Caco-2 (cell line): ENCODE measurements at regions not wholly inside any gene's neighbourhood (a gene's known extent, or its start where the extent isn't known, plus 50 kb on each side); places are given as distances from the start of the nearest gene placed in this dataset.

Experiments used
- BruUV-seq: library from RNA; stranded (reverse); fragments of 400-500 nt; replicated peaks from 2 replicates; lab custom pipeline; 2021; lab: Mats Ljungman, UMichigan
- CTCF ChIA-PET: fragments of 300-600 bp; sonication (Branson Sonifier 250); formaldehyde crosslinking; loops from one replicate; lab custom pipeline; 2022; ENCODE audit warnings: antibody characterized with exemption; lab: Charles Lee
- POLR2A ChIA-PET: fragments of 300-600 bp; sonication (Branson Sonifier 250); formaldehyde crosslinking; loops from one replicate; lab custom pipeline; 2022; ENCODE audit warnings: antibody characterized with exemption; lab: Charles Lee
- DNase-seq, 2 experiments: peaks; one replicate each; pipeline versions ENCODE4 v3.0.0 to v3.0.0-alpha.2; 2020 to 2022
- H3K27me3 ChIP-seq: replicated peaks from 2 replicates; pipeline ENCODE4 v1.6.0; 2011; ENCODE audit warnings: low read length; ENCODE audit not compliant: control insufficient read depth, insufficient read depth
- H3K36me3 ChIP-seq: 2 replicates; pipeline ENCODE4 v1.5.1; 2011; ENCODE audit warnings: low read length; ENCODE audit not compliant: control insufficient read depth, insufficient read depth
- H3K4me1 ChIP-seq: fragments of 250-450 bp; sonication (Bioruptor Pico); 2 replicates; pipeline ENCODE4 v1.5.1; 2020; ENCODE audit warnings: mild to moderate bottlenecking
- H3K4me3 ChIP-seq: 2 replicates; pipeline ENCODE4 v1.5.1; 2011; ENCODE audit warnings: low read depth, mild to moderate bottlenecking, control low read depth, low read length
- H3K9me3 ChIP-seq: fragments of 250-450 bp; sonication (Bioruptor Pico); 2 replicates; pipeline ENCODE4 v1.5.1; 2020; ENCODE audit warnings: mild to moderate bottlenecking, moderate library complexity
- H3K27ac Mint-ChIP-seq: one replicate; pipeline ENCODE4 v1.8.0; 2022; ENCODE audit warnings: mixed read lengths; ENCODE audit not compliant: unreplicated experiment
- H3K27me3 Mint-ChIP-seq: one replicate; pipeline ENCODE4 v1.8.0; 2022; ENCODE audit warnings: mixed read lengths; ENCODE audit not compliant: insufficient read depth, unreplicated experiment
- H3K36me3 Mint-ChIP-seq: one replicate; pipeline ENCODE4 v1.8.0; 2022; ENCODE audit warnings: mild to moderate bottlenecking, mixed read lengths; ENCODE audit not compliant: insufficient read depth, unreplicated experiment
- H3K4me1 Mint-ChIP-seq: one replicate; pipeline ENCODE4 v1.8.0; 2022; ENCODE audit warnings: low read depth, mixed read lengths; ENCODE audit not compliant: unreplicated experiment
- H3K4me3 Mint-ChIP-seq: one replicate; pipeline ENCODE4 v1.8.0; 2022; ENCODE audit warnings: mild to moderate bottlenecking, moderate library complexity, mixed read lengths; ENCODE audit not compliant: unreplicated experiment
- H3K9me3 Mint-ChIP-seq: one replicate; pipeline ENCODE4 v1.8.0; 2022; ENCODE audit warnings: mixed read lengths; ENCODE audit not compliant: unreplicated experiment
- CTCF ChIP-seq, 2 experiments: fragments of 200-600 bp in 1 of 2; IDR thresholded peaks; 1 replicate in 1 of 2; 2 replicates in 1 of 2; pipeline versions ENCODE4 v1.5.1 to v1.8.0; 2011 to 2022; ENCODE audit warnings: antibody characterized with exemption in 1 of 2, control low read depth in 1 of 2, inconsistent platforms in 1 of 2, low read depth in 1 of 2, low read length in 1 of 2, mild to moderate bottlenecking in 1 of 2, moderate library complexity in 1 of 2; ENCODE audit not compliant: insufficient read depth in 1 of 2, severe bottlenecking in 1 of 2, unreplicated experiment in 1 of 2
- intact Hi-C: fragments of 100-400 bp; cut with micrococcal nuclease; formaldehyde crosslinking; loops from one replicate; pipeline ENCODE4 v1.10.0; 2022; ENCODE audit not compliant: unreplicated experiment

- intact Hi-C loops = no loop called here
- DNase-seq = no peak
- no peak overlapping the region for H3K27ac Mint-ChIP-seq
- H3K4me1 Mint-ChIP-seq = no peaks in the 10 kb centered on the region
- TF ChIP-seq CTCF (IDR thresholded peaks at IDR 0.05; ENCODE audit: insufficient read depth in 1 of 2, low read depth in 1 of 2, low read length in 1 of 2, severe bottlenecking in 1 of 2, unreplicated experiment in 1 of 2) = no peak
- H3K27me3 Mint-ChIP-seq = no peaks in the 10 kb centered on the region
- ChIA-PET POLR2A (no interaction called here), CTCF (no interaction called here)
- H3K9me3 Mint-ChIP-seq = no peaks in the 10 kb centered on the region
- Histone ChIP-seq H3K9me3 (no peaks in the 10 kb centered on the region), H3K27me3 (no peaks in the 10 kb centered on the region), H3K4me1 (no peaks in the 10 kb centered on the region), H3K4me3 (no peak overlapping the region), H3K36me3 (no peaks in the 10 kb centered on the region)
- H3K36me3 Mint-ChIP-seq = no peaks in the 10 kb centered on the region
- BruUV-seq = no TSS peak
- H3K4me3 Mint-ChIP-seq = no peak overlapping the region
These were observed 756.6 kb upstream of the DPPA4 start for GRCh38 chr3:110093812-110094401.

- no peak overlapping the region for H3K27ac Mint-ChIP-seq
- Histone ChIP-seq H3K4me1 (no peaks in the 10 kb centered on the region), H3K36me3 (no peaks in the 10 kb centered on the region), H3K9me3 (no peaks in the 10 kb centered on the region), H3K27me3 (no peaks in the 10 kb centered on the region), H3K4me3 (no peak overlapping the region)
- H3K4me3 Mint-ChIP-seq = no peak overlapping the region
- CTCF ChIA-PET = no interaction called here
- intact Hi-C loops = no loop called here
- no peak for TF ChIP-seq CTCF (IDR thresholded peaks at IDR 0.05; ENCODE audit: insufficient read depth in 1 of 2, low read depth in 1 of 2, low read length in 1 of 2, severe bottlenecking in 1 of 2, unreplicated experiment in 1 of 2)
- H3K4me1 Mint-ChIP-seq = no peaks in the 10 kb centered on the region
- no peaks in the 10 kb centered on the region for H3K36me3 Mint-ChIP-seq
- no peaks in the 10 kb centered on the region for H3K27me3 Mint-ChIP-seq
- no peaks in the 10 kb centered on the region for H3K9me3 Mint-ChIP-seq
- POLR2A ChIA-PET = no interaction called here
- BruUV-seq = no TSS peak
- DNase-seq = no peak
These were observed 762.4 kb upstream of the DPPA4 start for GRCh38 chr3:110099711-110100110.

GRCh38 chr3:110101361-110101760 is 764.0 kb upstream of the DPPA4 start:
- intact Hi-C loops = no loop called here
- no peaks in the 10 kb centered on the region for H3K4me1 ChIP-seq
- no peaks in the 10 kb centered on the region for H3K36me3 Mint-ChIP-seq
- no peak overlapping the region for H3K4me3 Mint-ChIP-seq
- ChIA-PET CTCF (no interaction called here), POLR2A (no interaction called here)
- H3K9me3 Mint-ChIP-seq = no peaks in the 10 kb centered on the region
- H3K27ac Mint-ChIP-seq = no peak overlapping the region
- no peaks in the 10 kb centered on the region for H3K36me3 ChIP-seq
- H3K4me1 Mint-ChIP-seq = no peaks in the 10 kb centered on the region
- no peak for TF ChIP-seq CTCF (IDR thresholded peaks at IDR 0.05; ENCODE audit: insufficient read depth in 1 of 2, low read depth in 1 of 2, low read length in 1 of 2, severe bottlenecking in 1 of 2, unreplicated experiment in 1 of 2)
- BruUV-seq = no TSS peak
- H3K27me3 Mint-ChIP-seq = no peaks in the 10 kb centered on the region
- DNase-seq = no peak
- H3K27me3 ChIP-seq = no peaks in the 10 kb centered on the region
- no peak overlapping the region for H3K4me3 ChIP-seq
- H3K9me3 ChIP-seq = no peaks in the 10 kb centered on the region
